ENCODE measurements at regions not wholly inside any gene's neighbourhood (a gene's known extent, or its start where the extent isn't known, plus 50 kb on each side); places are given as distances from the start of the nearest gene placed in this dataset.
"Not testable (repeated sequence)": the region's sequence is repeated elsewhere in the genome, so short reads cannot be mapped to it uniquely, and the experiment has no call there.

DNA sequence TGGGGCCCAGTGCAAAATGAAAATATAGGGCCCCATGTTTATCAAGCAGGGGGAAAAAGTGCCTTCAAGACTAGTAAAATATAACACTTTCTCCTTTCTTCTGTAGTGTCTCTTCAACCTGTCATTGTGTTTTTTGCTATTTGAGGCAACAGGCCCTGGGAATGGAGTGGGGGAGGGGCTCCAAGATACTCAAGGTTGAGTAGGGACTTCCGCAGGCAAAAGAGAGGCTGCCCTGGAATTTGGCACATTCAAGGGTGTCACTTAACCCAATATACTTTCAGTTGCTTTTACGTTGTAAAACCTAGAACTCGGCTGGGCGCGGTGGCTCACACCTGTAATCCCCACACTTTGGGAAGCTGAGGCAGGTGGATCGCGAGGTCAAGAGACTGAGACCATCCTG is 154.9 kb downstream of the ALDH8A1 start:
- Histone ChIP-seq H3K36me3 (replicated peaks in 1 of 2) (no peaks in the 10 kb centered on the region), H3K27ac (no peak overlapping the region), H3K4me1 (replicated peaks in 1 of 2) (no peaks in the 10 kb centered on the region), H3K27me3 (no peaks in the 10 kb centered on the region), H3K4me3 (no peak overlapping the region), H3K9me3 (replicated peaks in 1 of 3) (peaks cover 0 to 4% (median 0%) of the 10 kb centered on the region in 3 donors)
- WGBS, 4 donors, result 92 to 97% (median 95%) methylated on average over 5 to 7 of the region's 7 CpGs
- no peak for TF ChIP-seq POLR2A (IDR thresholded peaks at IDR 0.05)
- TF ChIP-seq, protein P1, sequence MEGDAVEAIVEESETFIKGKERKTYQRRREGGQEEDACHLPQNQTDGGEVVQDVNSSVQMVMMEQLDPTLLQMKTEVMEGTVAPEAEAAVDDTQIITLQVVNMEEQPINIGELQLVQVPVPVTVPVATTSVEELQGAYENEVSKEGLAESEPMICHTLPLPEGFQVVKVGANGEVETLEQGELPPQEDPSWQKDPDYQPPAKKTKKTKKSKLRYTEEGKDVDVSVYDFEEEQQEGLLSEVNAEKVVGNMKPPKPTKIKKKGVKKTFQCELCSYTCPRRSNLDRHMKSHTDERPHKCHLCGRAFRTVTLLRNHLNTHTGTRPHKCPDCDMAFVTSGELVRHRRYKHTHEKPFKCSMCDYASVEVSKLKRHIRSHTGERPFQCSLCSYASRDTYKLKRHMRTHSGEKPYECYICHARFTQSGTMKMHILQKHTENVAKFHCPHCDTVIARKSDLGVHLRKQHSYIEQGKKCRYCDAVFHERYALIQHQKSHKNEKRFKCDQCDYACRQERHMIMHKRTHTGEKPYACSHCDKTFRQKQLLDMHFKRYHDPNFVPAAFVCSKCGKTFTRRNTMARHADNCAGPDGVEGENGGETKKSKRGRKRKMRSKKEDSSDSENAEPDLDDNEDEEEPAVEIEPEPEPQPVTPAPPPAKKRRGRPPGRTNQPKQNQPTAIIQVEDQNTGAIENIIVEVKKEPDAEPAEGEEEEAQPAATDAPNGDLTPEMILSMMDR (IDR thresholded peaks at IDR 0.05), result no peak
- intact Hi-C loops (cut with DNase I), result no loop called here
- no peak for DNase-seq

DNA sequence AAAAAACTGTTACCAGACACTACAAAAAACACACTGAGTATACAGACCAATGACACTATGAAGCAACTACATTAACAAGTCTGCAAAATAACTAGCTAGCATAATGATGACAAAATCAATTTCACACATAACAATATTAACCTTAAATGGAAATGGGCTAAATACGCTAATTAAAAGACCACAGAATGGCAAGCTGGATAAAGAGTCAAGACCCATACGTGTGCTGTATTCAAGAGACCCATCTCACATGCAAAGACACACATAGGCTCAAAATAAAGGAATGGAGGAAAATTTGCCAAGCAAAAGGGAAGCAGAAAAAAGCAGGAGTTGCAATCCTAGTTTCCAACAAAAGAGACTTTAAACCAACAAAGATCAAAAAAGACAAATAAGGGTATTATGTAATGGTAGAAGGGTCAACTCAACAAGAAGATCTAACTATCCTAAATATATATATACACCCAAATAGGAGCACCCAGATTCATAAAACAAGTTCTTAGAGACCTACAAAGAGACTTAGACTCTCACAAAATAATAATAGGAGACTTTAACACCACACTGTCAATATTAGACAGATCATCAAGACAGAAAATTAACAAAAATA is 158.6 kb downstream of the ALDH8A1 start:
- intact Hi-C loops (cut with DNase I); H3K27ac ChIP-seq; H3K4me3 ChIP-seq; DNase-seq; H3K9me3 ChIP-seq (replicated peaks in 1 of 3); H3K27me3 ChIP-seq; H3K36me3 ChIP-seq (replicated peaks in 1 of 2); H3K4me1 ChIP-seq (replicated peaks in 1 of 2): not testable (repeated sequence)
- 85 to 96% (median 92%) methylated on average over 2 of the region's 2 CpGs for WGBS, 4 donors

GRCh38 chr6:134787261-134787877 is 162.5 kb downstream of the ALDH8A1 start:
- TF ChIP-seq POLR2A (IDR thresholded peaks at IDR 0.05), result no peak
- TF ChIP-seq, protein P1 (IDR thresholded peaks at IDR 0.05), result no peak
- Histone ChIP-seq H3K4me3 (no peak overlapping the region), H3K4me1 (replicated peaks in 1 of 2) (no peaks in the 10 kb centered on the region), H3K36me3 (replicated peaks in 1 of 2) (no peaks in the 10 kb centered on the region), H3K27me3 (no peaks in the 10 kb centered on the region), H3K27ac (no peak overlapping the region), H3K9me3 (replicated peaks in 1 of 3) (peaks cover 0 to 4% (median 0%) of the 10 kb centered on the region in 3 donors)
- WGBS, 4 donors, result 40 to 52% (median 48%) methylated on average over 6 of the region's 6 CpGs
- peak in 3 of 7 donors; percentile 17 to 22 (median 18) for DNase-seq
- intact Hi-C loops (cut with DNase I), result no loop called here

- H3K4me1 ChIP-seq (replicated peaks in 1 of 2), result no peaks in the 10 kb centered on the region
- DNase-seq, result no peak
- H3K36me3 ChIP-seq (replicated peaks in 1 of 2), result no peaks in the 10 kb centered on the region
- intact Hi-C loops (cut with DNase I), result no loop called here
- H3K27me3 ChIP-seq, result no peaks in the 10 kb centered on the region
- H3K4me3 ChIP-seq, result no peak overlapping the region
- TF ChIP-seq, protein P1 (IDR thresholded peaks at IDR 0.05), result no peak
- TF ChIP-seq POLR2A (IDR thresholded peaks at IDR 0.05), result no peak
- H3K9me3 ChIP-seq (replicated peaks in 1 of 3), result no peaks in the 10 kb centered on the region
- WGBS, 4 donors, result 91 to 96% (median 94%) methylated on average over 2 of the region's 2 CpGs
- no peak overlapping the region for H3K27ac ChIP-seq
Observed at GRCh38 chr6:134784336-134784735, 165.6 kb downstream of the ALDH8A1 start.

DNA sequence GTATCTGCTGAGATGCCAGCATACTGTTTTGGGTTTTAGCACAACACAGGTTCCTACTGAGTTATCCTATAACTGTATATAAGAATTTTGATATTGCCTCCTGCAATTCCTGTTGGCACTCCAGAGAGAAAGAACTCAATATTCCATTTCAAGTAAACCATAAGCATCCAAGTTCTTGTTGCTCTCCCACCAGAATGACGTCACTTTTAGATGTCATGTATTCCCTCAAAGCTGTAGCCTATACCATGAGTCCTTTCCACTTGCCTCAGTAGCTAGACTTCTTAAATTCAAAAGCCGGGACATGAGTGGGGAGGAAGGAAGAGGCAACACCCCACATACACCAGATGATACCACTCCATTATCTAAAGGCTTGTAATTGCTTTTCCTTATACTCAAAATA is 171.5 kb downstream of the ALDH8A1 start:
- Histone ChIP-seq H3K27me3 (no peaks in the 10 kb centered on the region), H3K36me3 (replicated peaks in 1 of 2) (no peaks in the 10 kb centered on the region)
- intact Hi-C loops (cut with DNase I), result no loop called here

More for the DNA sequence above, 171.5 kb downstream of the ALDH8A1 start:
- H3K4me1 ChIP-seq (replicated peaks in 1 of 2), result no peaks in the 10 kb centered on the region
- H3K9me3 ChIP-seq (replicated peaks in 1 of 3), result no peaks in the 10 kb centered on the region
- no peak overlapping the region for H3K27ac ChIP-seq
- DNase-seq, result no peak
- 86 to 98% (median 90%) methylated on average over 2 of the region's 2 CpGs for WGBS, 4 donors
- H3K4me3 ChIP-seq, result no peak overlapping the region
- TF ChIP-seq, protein P1 (IDR thresholded peaks at IDR 0.05), result no peak
- no peak for TF ChIP-seq POLR2A (IDR thresholded peaks at IDR 0.05)

Measured in adrenal gland (tissue), 9 donors.